ENCODE measurements at regions not wholly inside any gene's neighbourhood (a gene's known extent, or its start where the extent isn't known, plus 50 kb on each side); places are given as distances from the start of the nearest gene placed in this dataset.

DNA sequence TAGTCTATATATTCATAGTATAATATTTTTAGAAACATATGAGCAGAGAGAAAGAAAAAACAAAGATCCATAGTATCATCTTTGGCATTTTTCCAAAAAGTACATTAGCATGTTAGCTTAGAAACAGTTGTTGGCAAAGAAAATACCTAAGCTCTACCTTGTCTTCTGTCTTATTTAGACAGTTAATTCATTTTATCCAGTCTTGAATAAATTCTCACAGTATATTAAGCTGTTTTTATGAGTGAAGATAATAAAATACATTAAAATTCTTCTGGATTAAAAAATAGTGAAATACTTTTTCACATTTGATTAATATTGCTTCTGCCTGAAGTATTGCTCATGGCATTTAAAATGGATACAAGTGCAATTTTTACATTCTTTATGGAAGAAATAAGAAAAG lies 145.2 kb downstream of the ZIC1 start:
- TF ChIP-seq, protein P1, sequence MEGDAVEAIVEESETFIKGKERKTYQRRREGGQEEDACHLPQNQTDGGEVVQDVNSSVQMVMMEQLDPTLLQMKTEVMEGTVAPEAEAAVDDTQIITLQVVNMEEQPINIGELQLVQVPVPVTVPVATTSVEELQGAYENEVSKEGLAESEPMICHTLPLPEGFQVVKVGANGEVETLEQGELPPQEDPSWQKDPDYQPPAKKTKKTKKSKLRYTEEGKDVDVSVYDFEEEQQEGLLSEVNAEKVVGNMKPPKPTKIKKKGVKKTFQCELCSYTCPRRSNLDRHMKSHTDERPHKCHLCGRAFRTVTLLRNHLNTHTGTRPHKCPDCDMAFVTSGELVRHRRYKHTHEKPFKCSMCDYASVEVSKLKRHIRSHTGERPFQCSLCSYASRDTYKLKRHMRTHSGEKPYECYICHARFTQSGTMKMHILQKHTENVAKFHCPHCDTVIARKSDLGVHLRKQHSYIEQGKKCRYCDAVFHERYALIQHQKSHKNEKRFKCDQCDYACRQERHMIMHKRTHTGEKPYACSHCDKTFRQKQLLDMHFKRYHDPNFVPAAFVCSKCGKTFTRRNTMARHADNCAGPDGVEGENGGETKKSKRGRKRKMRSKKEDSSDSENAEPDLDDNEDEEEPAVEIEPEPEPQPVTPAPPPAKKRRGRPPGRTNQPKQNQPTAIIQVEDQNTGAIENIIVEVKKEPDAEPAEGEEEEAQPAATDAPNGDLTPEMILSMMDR (IDR thresholded peaks at IDR 0.05 in 8 of 11, conservative IDR thresholded peaks at IDR 0.05 in 3 of 11), result no peak
- no peak for TF ChIP-seq POLR2A (IDR thresholded peaks at IDR 0.05)
